Transverse colon (tissue), 3 donors: ENCODE measurements at regions not wholly inside any gene's neighbourhood (a gene's known extent, or its start where the extent isn't known, plus 50 kb on each side); places are given as distances from the start of the nearest gene placed in this dataset.
"Not testable (repeated sequence)": the region's sequence is repeated elsewhere in the genome, so short reads cannot be mapped to it uniquely, and the experiment has no call there.

Experiments
- CTCF ChIP-seq, 5 experiments: fragments of 200-600 bp in 3 of 5; fragments of 450-650 bp in 2 of 5; sonication (generic) in 3 of 5; IDR thresholded peaks; 1 replicate in 2 of 5; 2 replicates in 3 of 5; pipeline ENCODE4 v1.5.1; 2016 to 2017; ENCODE audit warnings: antibody characterized with exemption in 5 of 5, inconsistent platforms in 3 of 5, mild to moderate bottlenecking in 2 of 5, moderate library complexity in 1 of 5
- EP300 ChIP-seq: sonication (generic); formaldehyde crosslinking; IDR thresholded peaks from one replicate; pipeline ENCODE4 v1.6.1; 2017; ENCODE audit warnings: antibody characterized with exemption, low read depth

- not testable (repeated sequence) for TF ChIP-seq EP300; CTCF (IDR thresholded peaks at IDR 0.05)
Measured at GRCh38 chr7:66506703-66507102, 122.0 kb upstream of the KCTD7 start.
